NB4 (cell line): ENCODE measurements at regions not wholly inside any gene's neighbourhood (a gene's known extent, or its start where the extent isn't known, plus 50 kb on each side); places are given as distances from the start of the nearest gene placed in this dataset.

Experiments
- DNase-seq: peaks from one replicate; pipeline ENCODE4 v3.0.0; 2010; ENCODE audit warnings: low read depth
- H3K4me3 ChIP-seq: one replicate; pipeline ENCODE4 v1.5.1; 2011; ENCODE audit warnings: mild to moderate bottlenecking, low read depth, low read length, moderate library complexity
- CTCF ChIP-seq: IDR thresholded peaks from one replicate; pipeline ENCODE4 v1.5.1; 2012; ENCODE audit warnings: low read depth, low read length
- MAX ChIP-seq: IDR thresholded peaks from 2 replicates; pipeline ENCODE4 v1.6.1; 2011; ENCODE audit warnings: low read depth, low read length
- MYC ChIP-seq: IDR thresholded peaks from 2 replicates; pipeline ENCODE4 v1.6.1; 2011; ENCODE audit warnings: low read depth, low read length
- POLR2A ChIP-seq: IDR thresholded peaks from 2 replicates; pipeline ENCODE4 v1.6.1; 2011; ENCODE audit warnings: mild to moderate bottlenecking; ENCODE audit not compliant: insufficient read length; ENCODE audit errors: extremely low read depth

DNA sequence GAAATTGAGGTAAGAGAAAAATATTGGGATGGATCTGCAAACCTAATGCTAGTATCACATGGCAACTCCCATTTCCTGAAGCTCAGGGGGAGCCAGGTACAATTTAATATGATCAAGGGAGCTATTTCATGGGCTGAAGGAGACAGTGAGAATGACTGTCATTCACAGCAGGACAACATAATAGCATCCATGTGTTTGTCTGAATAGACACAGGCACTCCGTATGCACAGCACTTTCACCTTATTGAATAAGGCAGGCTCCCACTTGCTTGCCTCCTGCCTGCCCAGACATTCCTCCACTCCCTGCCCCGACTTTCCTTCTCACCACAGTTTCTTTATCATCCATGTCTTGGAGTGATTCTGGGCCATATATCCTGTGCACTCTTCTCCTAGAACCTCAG lies 156.6 kb upstream of the SLC24A5 start:
- DNase-seq: no peak
- TF ChIP-seq POLR2A (no peak), MAX (no peak), CTCF (no peak), MYC (no peak)
- H3K4me3 ChIP-seq: no peak overlapping the region

DNA sequence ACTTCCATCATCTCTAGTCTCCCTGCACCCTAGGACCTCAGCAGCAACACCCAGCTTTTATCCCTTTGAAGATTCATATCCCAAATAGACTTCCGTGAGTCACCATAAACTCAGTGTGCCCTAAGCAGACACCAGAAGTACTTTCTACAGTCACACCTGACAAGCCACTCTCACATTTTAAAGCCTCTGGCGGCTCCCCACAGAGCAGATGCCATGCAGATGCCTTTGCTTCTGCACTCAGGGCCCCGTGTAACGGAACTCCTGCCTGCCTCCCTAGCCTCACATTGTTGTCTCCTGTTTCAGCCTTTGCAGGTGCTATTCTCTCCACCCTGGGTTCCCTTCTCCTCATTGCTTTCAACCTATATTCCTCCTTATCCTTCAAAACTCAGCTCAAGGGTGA lies 155.5 kb upstream of the SLC24A5 start:
- no peak for DNase-seq
- TF ChIP-seq POLR2A (no peak), CTCF (no peak), MAX (no peak), MYC (no peak)
- no peak overlapping the region for H3K4me3 ChIP-seq

GRCh38 chr15:47968593-47968992 lies 152.2 kb upstream of the SLC24A5 start:
- TF ChIP-seq CTCF (no peak), POLR2A (no peak), MAX (no peak), MYC (no peak)
- no peak overlapping the region for H3K4me3 ChIP-seq
- no peak for DNase-seq

DNA sequence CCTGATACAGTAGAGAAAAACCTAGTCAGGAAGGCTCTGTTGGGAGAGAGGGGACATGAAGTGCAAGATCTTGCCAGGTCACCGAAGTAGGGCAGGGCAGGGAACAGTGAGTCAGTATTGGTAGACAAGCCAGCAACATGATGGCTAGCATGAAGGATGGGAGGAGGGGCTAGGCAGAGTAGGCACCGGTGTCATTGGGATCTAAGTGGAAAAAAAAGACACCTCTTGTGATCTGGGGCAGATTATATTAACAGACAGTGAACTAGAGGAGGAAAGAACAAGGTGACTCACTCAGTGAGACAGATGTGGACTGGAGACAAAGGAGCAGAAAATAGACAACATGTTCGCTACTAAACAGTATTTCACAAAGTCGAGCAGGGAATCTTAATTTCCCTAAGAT lies 149.2 kb upstream of the SLC24A5 start:
- no peak for DNase-seq
- TF ChIP-seq MYC: no peak
- no peak for TF ChIP-seq CTCF
- TF ChIP-seq MAX: no peak
- no peak overlapping the region for H3K4me3 ChIP-seq

DNA sequence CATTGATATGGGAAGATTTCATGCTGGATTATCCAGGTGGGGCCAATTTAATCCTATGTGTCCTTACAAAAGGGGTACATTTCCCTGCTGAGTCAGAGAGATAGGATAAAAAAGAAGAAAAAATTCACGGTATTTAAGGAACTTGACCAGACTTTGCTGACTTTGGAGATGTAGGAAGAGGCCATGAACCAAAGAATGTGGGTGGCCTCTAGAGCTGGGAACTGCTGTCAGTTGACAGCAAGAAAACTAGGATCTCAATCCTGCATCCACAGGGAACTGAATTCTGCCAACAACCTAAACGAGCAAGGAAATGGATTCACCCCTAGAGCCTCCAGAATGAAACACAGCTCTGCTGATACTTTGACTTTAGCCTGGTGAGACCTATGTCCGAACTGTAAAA lies 148.1 kb upstream of the SLC24A5 start:
- TF ChIP-seq MYC (no peak), MAX (no peak), CTCF (no peak), POLR2A (no peak)
- DNase-seq: no peak
- no peak overlapping the region for H3K4me3 ChIP-seq

DNA sequence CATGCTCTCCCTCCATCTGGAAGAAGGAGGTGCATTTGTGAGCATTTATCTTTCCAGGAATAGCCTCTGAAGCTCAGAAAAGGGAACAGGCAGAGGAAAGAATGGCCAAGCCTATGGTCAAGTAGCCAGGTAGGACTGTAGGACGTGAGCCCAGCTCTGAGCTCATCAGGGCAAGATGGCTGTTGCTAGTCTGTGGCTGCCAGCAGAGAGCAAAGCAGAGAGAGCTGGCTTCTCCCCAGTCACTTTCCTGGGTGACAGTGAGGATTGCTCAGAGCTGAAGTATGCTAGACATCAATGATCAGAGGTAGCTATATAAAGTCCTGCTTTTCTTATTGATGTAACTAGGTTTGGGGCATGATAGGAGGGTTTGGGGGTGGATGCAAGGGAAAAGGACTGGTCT lies 146.1 kb upstream of the SLC24A5 start:
- no peak for TF ChIP-seq MYC
- TF ChIP-seq MAX: no peak
- H3K4me3 ChIP-seq: no peak overlapping the region
- DNase-seq: no peak
